GM19455 (cell line): ENCODE measurements at regions not wholly inside any gene's neighbourhood (a gene's known extent, or its start where the extent isn't known, plus 50 kb on each side); places are given as distances from the start of the nearest gene placed in this dataset.
"Not testable (repeated sequence)": the region's sequence is repeated elsewhere in the genome, so short reads cannot be mapped to it uniquely, and the experiment has no call there.

Experiments
- ATAC-seq: cut with Tn5 transposase; IDR thresholded peaks from one replicate; pipeline ENCODE4 v1.9.1; 2021; ENCODE audit not compliant: unreplicated experiment

DNA sequence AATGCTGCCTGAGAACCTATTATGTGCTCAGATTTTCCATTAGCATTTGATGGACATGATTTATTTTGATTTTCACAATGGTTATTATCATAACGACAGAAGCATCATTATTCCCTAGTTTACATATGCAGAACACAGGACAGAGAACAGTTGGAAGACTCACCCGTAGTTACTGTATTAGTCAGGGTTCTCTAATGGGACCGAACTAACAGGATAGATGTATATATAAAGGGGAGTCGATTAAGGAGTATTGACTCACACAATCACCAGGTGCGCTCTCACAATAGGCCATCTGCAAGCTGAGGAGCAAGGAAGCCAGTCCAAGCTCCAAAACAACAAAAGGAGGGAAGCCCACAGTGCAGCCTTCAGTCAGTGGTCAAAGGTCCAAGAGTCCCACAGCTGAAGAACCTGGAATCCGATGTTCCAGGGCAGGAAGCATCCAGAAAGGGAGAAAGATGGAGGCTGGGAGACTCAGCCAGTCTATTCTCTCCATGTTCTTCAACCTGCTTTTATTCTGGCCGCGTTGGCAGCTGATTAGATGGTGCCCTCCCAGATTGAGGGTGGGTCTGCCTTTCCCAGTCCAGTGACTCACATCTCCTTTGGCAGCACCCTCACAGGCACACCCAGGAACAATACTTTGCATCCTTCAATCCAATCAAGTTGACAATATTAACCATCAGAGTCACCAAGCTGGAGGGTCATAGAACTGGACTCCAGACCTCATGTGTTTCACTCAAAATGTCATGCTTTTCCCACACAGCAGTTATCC is 92.7 kb upstream of the XYLT1 start:
- ATAC-seq, result no peak

DNA sequence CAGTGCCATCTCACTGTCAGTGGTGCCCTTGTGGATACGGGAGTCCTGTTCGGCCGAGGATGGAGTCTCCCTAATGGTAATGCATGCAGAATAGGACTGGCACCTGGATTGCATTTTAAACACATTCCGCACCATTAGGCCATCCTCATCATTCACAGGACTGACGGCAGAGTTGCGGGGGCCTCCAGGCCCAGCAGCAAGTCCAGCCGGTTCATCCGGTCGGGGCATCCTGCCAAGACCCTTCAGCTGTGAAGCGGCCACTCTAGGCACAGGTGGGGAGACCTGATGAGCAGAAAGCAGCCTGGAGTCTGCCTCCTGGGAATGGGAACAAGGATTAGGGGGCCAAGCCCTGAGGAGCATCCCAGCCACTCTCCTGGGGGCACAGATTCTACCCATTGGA is 90.3 kb upstream of the XYLT1 start:
- ATAC-seq, result no peak

DNA sequence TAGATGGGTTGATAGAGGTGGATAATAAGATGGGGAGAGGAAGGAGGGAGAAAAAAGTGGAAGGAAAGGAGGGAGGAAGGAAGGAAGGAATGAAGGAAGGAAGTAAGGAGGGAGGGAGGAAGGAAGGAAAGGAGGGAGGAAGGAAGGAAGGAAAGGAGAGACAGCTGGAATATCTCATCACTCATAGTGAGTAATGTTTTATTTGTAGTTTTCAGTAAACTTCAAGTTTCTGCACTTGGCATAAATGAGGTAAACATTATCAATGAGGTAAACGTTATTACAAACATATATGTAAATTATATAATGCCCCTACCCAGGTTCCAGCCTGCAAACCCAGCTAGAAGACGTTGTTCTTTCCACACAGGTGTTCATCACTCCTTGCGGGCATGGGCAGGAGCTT is 89.8 kb upstream of the XYLT1 start:
- ATAC-seq, result no peak

DNA sequence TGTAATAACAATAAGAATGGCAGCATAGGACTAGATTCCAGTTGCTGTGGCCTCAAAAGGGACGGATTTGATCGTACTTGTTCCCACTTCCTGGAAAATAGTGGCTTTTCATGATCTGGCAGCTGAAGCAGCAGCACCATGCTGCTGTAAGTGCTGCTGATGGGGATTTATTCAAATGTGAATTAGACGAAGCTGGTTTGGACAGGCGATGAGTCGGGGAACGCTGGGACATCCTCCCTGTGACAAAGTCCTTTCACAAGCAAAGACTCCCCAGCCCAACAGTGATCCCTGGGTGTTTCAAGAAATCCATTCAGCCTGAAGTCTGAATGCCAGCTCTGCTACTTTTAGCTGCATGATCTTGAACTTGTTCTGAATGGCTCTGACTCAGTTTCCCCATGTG is 88.6 kb upstream of the XYLT1 start:
- no peak for ATAC-seq

DNA sequence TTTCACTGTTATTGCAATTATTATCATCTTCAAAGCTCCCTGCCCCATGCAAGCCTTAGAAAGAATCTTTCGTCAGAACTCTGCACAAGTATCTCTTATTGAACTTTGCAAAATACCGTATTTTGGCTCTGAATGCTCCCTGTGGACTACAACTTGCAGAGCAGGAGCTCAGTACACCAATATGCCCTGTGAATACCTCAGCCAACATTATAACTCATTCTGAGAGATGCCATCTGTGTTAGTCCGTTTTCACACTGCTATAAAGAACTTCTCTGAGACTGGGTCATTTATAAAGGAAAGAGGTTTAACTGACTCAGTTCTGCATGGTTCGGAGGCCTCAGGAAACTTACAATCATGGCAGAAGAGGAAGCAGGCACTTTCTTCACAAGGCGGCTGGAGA is 87.2 kb upstream of the XYLT1 start:
- ATAC-seq, result no peak

DNA sequence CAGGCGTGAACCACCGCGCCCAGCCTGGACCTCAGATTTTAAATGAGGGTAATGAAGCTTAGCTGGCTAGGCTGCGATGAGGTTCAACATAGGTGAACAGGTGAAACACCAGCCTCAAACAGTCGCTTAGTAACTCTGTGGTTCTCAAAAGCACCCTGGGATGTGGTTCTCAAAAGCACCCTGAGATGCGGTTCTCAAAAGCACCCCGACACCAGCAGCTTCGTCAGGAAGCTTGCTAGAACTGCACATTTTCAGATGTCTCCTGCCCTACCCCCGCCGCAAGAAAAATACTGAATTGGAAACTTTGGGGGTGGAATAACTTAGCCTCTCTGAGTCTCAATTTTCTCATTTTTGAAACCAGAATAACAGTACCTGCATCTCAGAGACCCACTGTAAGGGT is 86.7 kb upstream of the XYLT1 start:
- no peak for ATAC-seq

DNA sequence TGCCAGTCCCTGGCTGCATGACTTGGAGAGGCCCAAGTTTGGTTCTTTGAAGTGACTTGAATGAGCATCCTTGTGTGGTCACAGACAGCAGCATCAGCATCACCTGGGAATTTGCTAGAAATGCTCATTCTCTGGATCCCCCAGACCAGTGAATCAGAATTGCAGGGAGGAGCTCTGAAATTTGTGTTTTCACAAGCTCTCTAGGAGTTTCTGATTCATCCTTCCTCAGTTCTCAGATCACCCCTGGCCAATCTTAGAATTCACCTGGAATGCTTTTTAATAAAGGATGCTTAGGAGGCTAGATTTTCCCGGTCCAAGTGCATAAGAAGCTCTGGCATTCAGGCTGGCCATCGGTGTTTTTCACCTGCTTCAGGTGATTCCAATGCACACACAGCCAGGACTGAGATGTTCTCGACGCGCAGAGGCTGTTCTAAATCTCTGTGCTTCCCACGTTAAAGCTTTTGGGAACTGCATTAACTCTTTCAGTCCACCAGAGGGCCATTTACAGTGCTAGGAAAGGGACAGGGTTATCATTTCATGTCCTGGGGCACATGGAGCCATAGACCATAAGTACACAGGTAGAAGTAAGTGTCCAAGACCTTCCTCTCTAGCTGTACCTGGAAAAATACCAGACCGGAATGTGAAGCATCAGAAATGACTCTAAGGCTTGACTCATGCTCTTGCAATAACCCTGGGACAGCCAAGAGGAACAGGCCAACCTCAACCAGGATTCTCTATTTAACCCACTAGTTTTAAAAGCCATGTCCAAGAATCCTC is 85.7 kb upstream of the XYLT1 start:
- ATAC-seq, result no peak

DNA sequence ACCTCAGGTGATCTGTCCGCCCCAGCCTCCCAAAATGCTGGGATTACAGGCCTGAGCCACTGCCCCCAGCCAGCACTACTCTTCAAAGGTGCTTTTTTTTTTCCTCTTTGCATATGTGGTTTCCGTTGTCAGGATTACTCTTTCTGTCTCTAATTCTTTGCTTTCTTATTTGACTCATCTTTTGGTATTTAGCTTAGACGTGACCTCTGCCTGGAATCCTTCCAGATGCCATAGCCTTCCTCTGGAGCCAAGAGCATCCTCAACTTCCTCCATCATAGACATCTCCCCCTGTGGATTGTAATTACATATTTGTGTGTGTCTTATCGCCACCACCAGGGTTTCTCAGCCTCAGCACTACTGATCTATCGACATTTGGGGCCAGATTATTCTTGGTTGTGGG is 84.4 kb upstream of the XYLT1 start:
- ATAC-seq, result no peak

DNA sequence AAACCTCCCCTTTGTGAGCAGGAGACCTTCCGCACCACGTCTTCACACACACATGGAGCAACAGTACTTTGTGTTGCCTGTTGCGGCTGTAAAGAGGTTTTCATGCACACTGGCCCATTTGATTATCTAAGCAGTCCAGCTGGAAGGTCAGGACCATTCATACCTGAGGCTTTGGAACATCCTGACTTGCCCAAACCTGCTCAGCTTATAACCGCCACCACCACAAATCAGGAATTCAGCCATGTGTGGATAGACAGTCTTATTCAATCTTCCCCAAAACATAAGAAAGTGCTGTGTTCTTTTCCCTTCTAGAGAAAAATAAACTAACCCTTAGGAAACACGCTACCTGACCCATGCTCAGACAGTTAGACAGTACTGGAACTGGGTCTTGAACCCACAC is 81.6 kb upstream of the XYLT1 start:
- ATAC-seq, result no peak

DNA sequence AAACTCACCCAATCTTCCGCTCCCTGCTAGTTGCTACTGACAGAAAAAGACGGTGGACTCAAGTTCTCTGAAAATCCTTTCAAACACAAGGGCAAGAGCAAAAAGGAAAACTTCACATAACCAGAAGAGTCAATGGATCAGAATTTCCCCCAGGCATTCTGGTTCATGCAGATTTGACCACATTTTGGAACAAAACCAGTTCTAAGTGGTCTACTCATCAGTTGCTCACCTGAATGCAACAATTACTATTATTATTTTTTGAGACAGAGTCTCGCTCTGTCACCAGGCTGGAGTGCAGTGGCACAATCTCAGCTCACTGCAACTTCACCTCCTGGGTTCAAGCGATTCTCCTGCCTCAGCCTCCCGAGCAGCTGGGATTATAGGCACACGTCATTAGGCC is 80.9 kb upstream of the XYLT1 start:
- not testable (repeated sequence) for ATAC-seq

DNA sequence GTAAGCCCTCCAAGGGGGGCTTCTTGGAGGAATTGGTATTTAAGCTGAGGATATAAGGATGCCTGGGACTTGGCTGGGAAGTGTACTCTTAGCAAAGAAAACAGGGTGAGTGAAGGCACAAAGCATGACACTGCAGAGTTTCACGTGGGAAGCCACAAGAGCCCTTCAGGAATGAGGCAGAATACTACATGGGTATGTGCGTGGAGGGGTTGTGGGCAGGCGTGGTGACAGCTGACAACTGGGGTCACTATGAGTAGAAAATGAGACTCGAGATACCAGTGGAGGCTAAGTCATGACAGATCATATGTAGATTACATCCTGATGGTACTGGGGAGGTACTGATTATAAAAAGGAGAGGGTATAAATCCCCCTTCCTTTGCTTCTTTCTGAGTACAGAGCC is 78.1 kb upstream of the XYLT1 start:
- ATAC-seq, result no peak

DNA sequence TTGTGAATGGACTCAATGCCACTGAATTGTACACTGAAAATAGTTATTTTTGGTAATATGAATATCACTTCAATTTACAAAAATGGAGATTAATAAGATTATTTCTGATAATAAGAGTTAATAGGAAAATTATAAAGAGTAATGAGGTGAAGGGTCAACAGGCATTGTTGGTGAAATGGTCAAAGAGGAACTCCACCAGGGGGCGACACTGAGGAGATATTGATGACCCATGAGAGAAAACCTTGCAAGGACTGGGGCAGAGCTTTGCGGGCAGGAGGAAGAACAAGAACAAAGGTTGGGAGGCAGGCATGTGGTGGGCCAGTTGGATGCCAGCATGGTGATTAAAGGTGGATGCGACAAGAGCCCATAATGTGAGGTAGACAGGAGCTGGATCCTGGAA is 74.0 kb upstream of the XYLT1 start:
- no peak for ATAC-seq

DNA sequence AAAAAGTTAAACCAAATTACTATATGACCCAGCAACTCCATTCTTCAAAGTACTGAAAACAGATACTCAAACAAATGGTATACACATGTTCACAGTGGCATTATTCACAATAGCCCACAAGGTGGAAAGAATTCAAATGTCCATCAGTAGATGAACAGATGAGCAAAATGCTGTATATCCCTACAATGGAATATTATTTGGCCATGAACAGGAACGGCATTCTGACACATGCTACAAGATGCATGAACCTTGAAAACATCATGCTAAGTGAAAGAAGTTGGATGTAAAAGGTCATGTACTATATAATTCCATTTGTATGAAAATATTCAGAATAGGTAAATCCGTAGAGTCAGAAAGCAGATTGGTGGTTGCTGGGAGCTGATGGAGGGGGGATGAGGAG is 73.5 kb upstream of the XYLT1 start:
- no peak for ATAC-seq

DNA sequence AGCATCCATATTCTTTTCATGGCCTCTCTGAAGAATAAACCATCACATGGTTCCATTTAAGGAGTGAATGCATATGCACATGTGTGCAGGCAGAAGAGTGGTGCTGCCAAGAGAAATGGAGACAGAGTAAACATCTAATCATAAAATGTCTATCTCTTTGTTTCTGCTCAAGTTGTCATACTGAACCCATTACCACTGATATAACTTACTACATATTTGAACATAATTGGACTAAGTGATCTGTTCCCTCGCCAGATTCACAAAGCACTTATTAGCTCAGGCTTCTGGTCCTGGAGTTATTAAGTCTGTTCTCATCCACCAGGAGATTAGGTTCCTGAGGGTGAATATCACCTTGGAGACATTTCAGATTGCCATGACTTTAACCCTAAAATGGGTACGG is 72.3 kb upstream of the XYLT1 start:
- no peak for ATAC-seq

DNA sequence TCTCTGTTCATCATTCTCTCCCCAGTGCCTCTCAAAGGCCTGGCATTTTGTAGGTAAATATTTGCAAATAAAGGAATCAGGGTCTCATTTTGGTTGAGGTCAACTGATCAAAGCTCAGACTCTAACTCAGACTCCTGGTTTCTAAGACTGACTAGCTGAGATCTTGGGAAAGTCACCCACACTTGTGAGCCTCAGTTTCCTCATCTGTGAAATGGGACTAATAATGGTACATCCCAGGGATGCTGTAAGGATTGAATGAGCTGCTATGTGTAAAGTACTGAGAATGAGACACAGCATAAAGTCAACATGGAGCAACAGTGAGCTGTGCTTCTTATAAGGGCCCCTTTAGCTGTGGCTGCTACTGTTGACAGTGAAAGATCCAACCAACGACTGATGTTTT is 70.6 kb upstream of the XYLT1 start:
- ATAC-seq, result no peak

DNA sequence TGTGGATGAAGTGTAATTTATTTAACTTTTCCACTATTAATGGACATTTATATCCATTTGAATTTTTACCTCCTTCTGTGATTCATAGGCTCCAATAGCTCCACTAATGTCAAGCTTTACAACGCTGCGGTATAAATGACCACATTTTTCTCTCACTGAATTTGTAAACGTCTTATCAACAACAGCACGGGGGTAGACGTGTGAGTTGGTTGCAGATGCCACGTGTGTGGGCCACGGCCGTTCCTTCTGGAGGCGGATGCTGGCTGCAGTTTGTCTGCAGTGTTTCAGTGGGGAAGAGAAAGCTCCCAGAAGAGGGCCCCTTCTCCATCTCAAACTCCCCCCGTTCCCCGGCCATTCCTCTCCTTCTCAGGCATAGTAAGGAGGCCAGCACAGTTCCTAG is 68.2 kb upstream of the XYLT1 start:
- no peak for ATAC-seq

DNA sequence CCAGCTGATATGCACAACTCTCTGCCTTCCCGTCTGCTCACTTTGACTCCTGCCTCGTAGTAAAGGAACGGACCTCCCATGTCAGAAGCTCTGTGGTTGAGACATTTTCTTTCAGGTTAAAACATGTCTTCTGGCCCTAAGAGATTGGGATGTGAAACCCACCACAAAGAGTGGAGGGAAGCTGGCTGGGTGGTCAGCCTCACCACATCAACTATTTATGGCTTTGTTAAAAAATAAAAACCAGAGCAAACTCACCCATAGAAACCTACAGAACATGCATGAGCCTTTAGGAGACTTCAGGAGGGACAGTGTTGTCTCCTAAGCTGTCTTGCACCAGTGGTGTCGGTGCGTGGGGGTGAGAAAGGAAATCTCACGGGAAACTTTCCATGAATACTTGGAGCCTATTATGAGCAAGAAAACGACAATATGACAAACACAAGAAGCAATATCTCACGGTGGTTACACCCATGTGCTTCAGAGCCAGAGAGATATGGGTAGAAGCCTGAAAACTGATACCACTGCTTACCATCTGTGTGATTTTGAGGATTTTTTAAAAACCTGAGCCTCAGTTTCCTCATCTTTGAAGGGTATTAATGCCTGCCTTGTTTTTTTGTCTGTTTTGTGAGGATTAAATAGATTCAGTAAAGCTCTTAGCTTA is 61.7 kb upstream of the XYLT1 start:
- no peak for ATAC-seq

DNA sequence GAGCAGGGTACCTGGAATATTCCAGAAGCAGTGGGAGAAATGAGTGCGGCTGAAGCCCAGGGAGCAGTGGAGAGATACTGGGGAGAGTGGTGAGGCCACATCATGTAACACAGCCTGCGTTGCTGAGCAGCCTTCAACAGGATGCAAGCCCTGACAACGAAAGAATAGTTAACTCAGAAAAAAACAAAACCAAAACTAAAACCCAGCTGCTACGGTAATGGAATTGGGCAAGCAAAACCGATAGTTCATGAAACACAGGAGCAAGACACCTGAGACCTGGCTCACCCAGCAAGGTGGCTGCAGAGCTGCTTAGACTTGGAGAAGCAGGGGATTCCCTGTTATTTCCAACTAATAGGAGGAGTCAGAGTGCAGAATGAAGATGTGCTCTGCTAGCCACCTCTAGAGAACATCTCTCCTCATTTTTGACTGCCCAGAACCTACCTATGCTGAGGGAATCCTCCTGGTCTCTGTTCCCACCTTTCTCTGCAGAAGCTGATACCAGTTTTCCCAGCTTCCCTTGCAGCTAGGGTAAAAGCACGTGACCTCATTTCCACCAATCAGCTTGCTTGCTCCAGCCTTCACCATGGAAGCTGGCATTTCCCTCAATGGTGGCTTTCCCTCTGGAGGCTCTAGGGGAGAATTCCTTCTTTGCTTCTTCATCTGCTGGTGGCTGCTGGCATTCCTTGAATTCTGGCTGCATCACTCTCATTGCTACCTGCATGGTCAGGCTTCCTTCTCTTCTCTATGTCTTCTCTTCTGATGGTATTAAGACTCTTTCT is 59.4 kb upstream of the XYLT1 start:
- ATAC-seq, result peak; percentile 85

DNA sequence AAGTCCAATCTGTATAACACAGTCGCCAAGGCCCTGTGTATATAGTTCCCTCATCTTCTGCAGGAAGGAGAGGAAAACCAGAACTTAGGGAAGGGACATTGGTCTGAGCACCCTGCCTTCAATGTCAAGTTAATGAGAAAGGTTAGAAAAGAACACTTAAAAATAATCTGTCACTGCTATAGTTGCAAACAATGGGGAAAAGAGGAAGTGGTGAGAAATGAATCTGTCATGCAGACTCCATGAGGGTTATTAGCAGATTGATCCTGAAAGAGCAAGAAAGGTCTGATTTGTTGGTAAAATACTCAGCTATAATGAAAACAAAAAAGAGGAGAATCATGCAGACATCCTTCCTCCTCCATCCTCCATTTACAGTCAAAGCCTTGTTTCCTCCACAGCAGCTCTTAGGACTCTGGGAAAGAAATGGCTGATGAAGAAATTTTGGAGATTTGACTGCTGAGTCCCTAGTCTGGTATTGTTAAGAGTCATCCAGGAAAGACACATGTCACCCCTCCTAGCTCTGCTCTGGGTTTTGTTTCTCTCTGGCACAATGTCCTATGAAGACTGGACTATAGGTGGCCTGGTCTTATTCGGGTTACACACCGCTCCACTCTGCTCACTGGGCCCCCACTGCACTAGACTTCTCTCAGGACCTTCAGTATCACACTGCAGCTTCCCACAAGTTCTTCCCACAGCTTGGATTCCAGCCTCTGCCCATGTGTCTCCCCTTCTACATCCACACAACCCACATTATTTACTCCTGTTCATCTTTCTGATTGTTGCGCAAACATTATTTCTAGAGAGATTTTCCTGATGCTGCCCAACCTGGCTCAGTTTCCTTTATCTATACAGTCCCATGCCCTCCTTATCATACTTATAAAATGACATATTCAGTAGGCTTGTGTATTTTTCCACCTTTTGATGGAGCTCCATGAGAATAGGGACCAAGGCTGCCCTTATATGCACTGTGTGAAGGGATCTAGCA is 56.5 kb upstream of the XYLT1 start:
- ATAC-seq, result no peak

DNA sequence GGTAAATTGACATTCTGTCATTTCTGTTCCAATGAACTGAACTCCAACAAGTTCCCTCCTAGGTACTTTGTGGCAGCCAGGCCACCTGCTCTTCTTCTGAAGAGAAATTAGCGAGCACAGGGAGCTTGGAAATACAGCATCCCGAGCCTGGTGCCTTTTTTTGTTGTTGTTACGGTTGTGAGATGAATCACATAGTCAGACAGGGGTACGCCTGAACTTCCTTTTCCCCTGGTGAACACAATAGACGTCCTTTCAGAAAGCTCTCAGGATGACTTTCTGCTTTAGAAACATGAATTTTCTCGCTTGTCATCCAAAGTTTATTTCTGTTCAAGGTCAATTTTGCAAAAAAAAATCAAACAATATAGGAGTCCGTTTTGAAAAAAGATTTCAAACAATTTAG is 53.9 kb upstream of the XYLT1 start:
- ATAC-seq, result no peak
